Femur (tissue), 1 donor: ENCODE measurements at regions not wholly inside any gene's neighbourhood (a gene's known extent, or its start where the extent isn't known, plus 50 kb on each side); places are given as distances from the start of the nearest gene placed in this dataset.

Experiments used
- DNase-seq: peaks from one replicate; pipeline ENCODE4 v3.0.0-alpha.2; 2017

- DNase-seq = no peak
These were observed 583.3 kb downstream of the PLCL1 start for GRCh38 chr2:198387677-198388076.

GRCh38 chr2:198385856-198386255 is 581.5 kb downstream of the PLCL1 start:
- no peak for DNase-seq

GRCh38 chr2:198385326-198385725 is 580.9 kb downstream of the PLCL1 start:
- no peak for DNase-seq

GRCh38 chr2:198383392-198383791 is 579.0 kb downstream of the PLCL1 start:
- DNase-seq = no peak

GRCh38 chr2:198382811-198383210 is 578.4 kb downstream of the PLCL1 start:
- DNase-seq = no peak

- no peak for DNase-seq
These were observed 572.3 kb downstream of the PLCL1 start for GRCh38 chr2:198376677-198377076.

GRCh38 chr2:198375083-198375410 is 570.7 kb downstream of the PLCL1 start:
- DNase-seq = peak; percentile 29

- peak; percentile 65 for DNase-seq
These were observed 570.1 kb downstream of the PLCL1 start for GRCh38 chr2:198374375-198375082.

- DNase-seq = no peak
These were observed 567.6 kb downstream of the PLCL1 start for GRCh38 chr2:198371921-198372543.

GRCh38 chr2:198371329-198371728 is 566.9 kb downstream of the PLCL1 start:
- DNase-seq = no peak

GRCh38 chr2:198368089-198368488 is 563.7 kb downstream of the PLCL1 start:
- no peak for DNase-seq

GRCh38 chr2:198362740-198363139 is 558.3 kb downstream of the PLCL1 start:
- no peak for DNase-seq

- DNase-seq = no peak
These were observed 554.9 kb downstream of the PLCL1 start for GRCh38 chr2:198359308-198359707.

- DNase-seq = no peak
These were observed 551.8 kb downstream of the PLCL1 start for GRCh38 chr2:198356157-198356556.

GRCh38 chr2:198351647-198352046 is 547.3 kb downstream of the PLCL1 start:
- no peak for DNase-seq

GRCh38 chr2:198347946-198348345 is 543.6 kb downstream of the PLCL1 start:
- DNase-seq = no peak

GRCh38 chr2:198347349-198347748 is 543.0 kb downstream of the PLCL1 start:
- DNase-seq = no peak

GRCh38 chr2:198343471-198343870 is 539.1 kb downstream of the PLCL1 start:
- no peak for DNase-seq

GRCh38 chr2:198340846-198341245 is 536.5 kb downstream of the PLCL1 start:
- DNase-seq = no peak

GRCh38 chr2:198339116-198339515 is 534.7 kb downstream of the PLCL1 start:
- no peak for DNase-seq

- no peak for DNase-seq
These were observed 533.0 kb downstream of the PLCL1 start for GRCh38 chr2:198337368-198337767.

GRCh38 chr2:198328454-198328853 is 524.1 kb downstream of the PLCL1 start:
- DNase-seq = no peak

GRCh38 chr2:198327526-198327925 is 523.1 kb downstream of the PLCL1 start:
- no peak for DNase-seq

- DNase-seq = no peak
These were observed 522.0 kb downstream of the PLCL1 start for GRCh38 chr2:198326431-198326830.

- no peak for DNase-seq
These were observed 521.0 kb downstream of the PLCL1 start for GRCh38 chr2:198325359-198325758.
